Neural progenitor cell (in vitro differentiated cells): ENCODE measurements at regions not wholly inside any gene's neighbourhood (a gene's known extent, or its start where the extent isn't known, plus 50 kb on each side); places are given as distances from the start of the nearest gene placed in this dataset.

Experiments used
- DNase-seq: peaks from one replicate; pipeline ENCODE4 v3.0.0-alpha.2; 2016; ENCODE audit warnings: low spot score
- H2AFZ ChIP-seq: fragments of 200-600 bp; sonication (generic); replicated peaks from 2 replicates; pipeline ENCODE4 v1.6.1; 2016; ENCODE audit warnings: antibody characterized with exemption
- H3F3A ChIP-seq: fragments of 200-600 bp; sonication (generic); 2 replicates; pipeline ENCODE4 v1.6.1; 2016; ENCODE audit warnings: antibody characterized with exemption, low read depth
- H3K27ac ChIP-seq: fragments of 200-600 bp; sonication (generic); 2 replicates; pipeline ENCODE4 v1.5.1; 2016; ENCODE audit warnings: mild to moderate bottlenecking
- H3K27me3 ChIP-seq: fragments of 200-600 bp; sonication (generic); 2 replicates; pipeline ENCODE4 v1.6.1; 2016; ENCODE audit warnings: mild to moderate bottlenecking, moderate library complexity
- H3K36me3 ChIP-seq: fragments of 200-600 bp; sonication (generic); 2 replicates; pipeline ENCODE4 v1.5.1; 2016
- H3K4me1 ChIP-seq: fragments of 200-600 bp; sonication (generic); 2 replicates; pipeline ENCODE4 v1.6.1; 2016; ENCODE audit warnings: mixed run types
- H3K4me2 ChIP-seq: fragments of 200-600 bp; sonication (generic); 2 replicates; pipeline ENCODE4 v1.6.1; 2016
- H3K4me3 ChIP-seq: fragments of 200-600 bp; sonication (generic); 2 replicates; pipeline ENCODE4 v1.5.1; 2016
- H3K79me2 ChIP-seq: fragments of 200-600 bp; sonication (generic); 2 replicates; pipeline ENCODE4 v1.6.1; 2016; ENCODE audit warnings: low read depth
- H3K9ac ChIP-seq: fragments of 200-600 bp; sonication (generic); 2 replicates; pipeline ENCODE4 v1.6.1; 2016
- H3K9me3 ChIP-seq: fragments of 200-600 bp; sonication (generic); 2 replicates; pipeline ENCODE4 v1.5.1; 2016; ENCODE audit warnings: low read depth
- H4K20me1 ChIP-seq: fragments of 200-600 bp; sonication (generic); 2 replicates; pipeline ENCODE4 v1.6.1; 2016; ENCODE audit warnings: low read depth
- H3K27ac Mint-ChIP-seq: 3 replicates; pipeline ENCODE4 v1.8.0; 2021; ENCODE audit warnings: mixed read lengths
- H3K27me3 Mint-ChIP-seq: 2 replicates; pipeline ENCODE4 v1.8.0; 2022; ENCODE audit warnings: low read depth, mild to moderate bottlenecking, inconsistent platforms, moderate library complexity, mixed read lengths; ENCODE audit not compliant: insufficient read depth
- H3K36me3 Mint-ChIP-seq: 3 replicates; pipeline ENCODE4 v1.8.0; 2021; ENCODE audit warnings: mixed read lengths
- H3K4me1 Mint-ChIP-seq: 3 replicates; pipeline ENCODE4 v1.8.0; 2021; ENCODE audit warnings: mixed read lengths
- H3K4me3 Mint-ChIP-seq: 3 replicates; pipeline ENCODE4 v1.8.0; 2021; ENCODE audit warnings: mild to moderate bottlenecking, moderate library complexity, mixed read lengths
- H3K9me3 Mint-ChIP-seq: 3 replicates; pipeline ENCODE4 v1.8.0; 2020; ENCODE audit warnings: mixed read lengths
- CTCF ChIP-seq: fragments of 200-600 bp; sonication (generic); IDR thresholded peaks from 2 replicates; pipeline ENCODE4 v1.5.1; 2017; ENCODE audit warnings: antibody characterized with exemption, mild to moderate bottlenecking
- EZH2 ChIP-seq: fragments of 200-600 bp; sonication (generic); IDR thresholded peaks from 2 replicates; pipeline ENCODE4 v1.6.1; 2017; ENCODE audit warnings: antibody characterized with exemption, mild to moderate bottlenecking, moderate library complexity
- EZH2phosphoT487 ChIP-seq: fragments of 200-600 bp; sonication (generic); IDR thresholded peaks from 2 replicates; pipeline ENCODE4 v1.6.1; 2017; ENCODE audit warnings: antibody characterized with exemption

- Histone ChIP-seq H3K27ac (no peak overlapping the region), H2AFZ (no peak overlapping the region), H3K4me2 (no peak overlapping the region), H3K36me3 (no peaks in the 10 kb centered on the region), H3K4me1 (peaks cover 14% of the 10 kb centered on the region), H3F3A (no peaks in the 10 kb centered on the region), H3K79me2 (no peaks in the 10 kb centered on the region), H4K20me1 (no peaks in the 10 kb centered on the region), H3K9me3 (no peaks in the 10 kb centered on the region), H3K9ac (no peak overlapping the region), H3K27me3 (no peaks in the 10 kb centered on the region), H3K4me3 (no peak overlapping the region)
- Mint-ChIP-seq H3K27me3 (no peaks in the 10 kb centered on the region), H3K9me3 (no peaks in the 10 kb centered on the region), H3K27ac (no peak overlapping the region), H3K4me1 (peaks cover 8% of the 10 kb centered on the region), H3K36me3 (no peaks in the 10 kb centered on the region), H3K4me3 (no peak overlapping the region)
- DNase-seq = no peak
- TF ChIP-seq EZH2phosphoT487 (no peak), CTCF (no peak), EZH2 (no peak)
Observed at GRCh38 chr5:163089926-163090325, 347.5 kb upstream of the CCNG1 start.

- Mint-ChIP-seq H3K4me1 (no peaks in the 10 kb centered on the region), H3K9me3 (no peaks in the 10 kb centered on the region), H3K36me3 (no peaks in the 10 kb centered on the region), H3K27me3 (no peaks in the 10 kb centered on the region), H3K4me3 (no peak overlapping the region), H3K27ac (no peak overlapping the region)
- Histone ChIP-seq H3F3A (no peaks in the 10 kb centered on the region), H3K9me3 (no peaks in the 10 kb centered on the region), H3K9ac (no peak overlapping the region), H4K20me1 (no peaks in the 10 kb centered on the region), H2AFZ (no peak overlapping the region), H3K4me2 (no peak overlapping the region), H3K79me2 (no peaks in the 10 kb centered on the region), H3K4me1 (peaks cover 1% of the 10 kb centered on the region), H3K4me3 (no peak overlapping the region), H3K27me3 (no peaks in the 10 kb centered on the region), H3K27ac (no peak overlapping the region), H3K36me3 (no peaks in the 10 kb centered on the region)
- TF ChIP-seq EZH2 (no peak), EZH2phosphoT487 (no peak), CTCF (no peak)
- no peak for DNase-seq
Observed at GRCh38 chr5:163094492-163095180, 342.8 kb upstream of the CCNG1 start.

- no peak overlapping the region for H2AFZ ChIP-seq
- no peak overlapping the region for H3K9ac ChIP-seq
- Mint-ChIP-seq H3K36me3 (no peaks in the 10 kb centered on the region), H3K4me3 (no peak overlapping the region), H3K27ac (no peak overlapping the region), H3K27me3 (no peaks in the 10 kb centered on the region), H3K4me1 (peaks cover 8% of the 10 kb centered on the region), H3K9me3 (no peaks in the 10 kb centered on the region)
- H3K79me2 ChIP-seq = no peaks in the 10 kb centered on the region
- H3K9me3 ChIP-seq = no peaks in the 10 kb centered on the region
- no peak overlapping the region for H3K4me2 ChIP-seq
- H3K4me3 ChIP-seq = no peak overlapping the region
- no peaks in the 10 kb centered on the region for H3K36me3 ChIP-seq
- peak; percentile 67 for TF ChIP-seq CTCF
- TF ChIP-seq EZH2phosphoT487 = no peak
- H3K27ac ChIP-seq = no peak overlapping the region
- H4K20me1 ChIP-seq = no peaks in the 10 kb centered on the region
- DNase-seq = peak; percentile 56
- no peaks in the 10 kb centered on the region for H3K27me3 ChIP-seq
- H3K4me1 ChIP-seq = no peaks in the 10 kb centered on the region
- H3F3A ChIP-seq = no peaks in the 10 kb centered on the region
Observed at GRCh38 chr5:163104464-163104863, 332.9 kb upstream of the CCNG1 start.
